Neural cell (in vitro differentiated cells): ENCODE measurements at regions not wholly inside any gene's neighbourhood (a gene's known extent, or its start where the extent isn't known, plus 50 kb on each side); places are given as distances from the start of the nearest gene placed in this dataset.

ENCODE experiments used
- H2AFZ ChIP-seq: fragments of 200-600, 300-800 bp; sonication (generic), shearing (Covaris generic); 2 replicates; pipeline ENCODE4 v1.6.0; 2014; ENCODE audit warnings: low read depth, mild to moderate bottlenecking, antibody characterized with exemption, low read length, moderate library complexity
- H3F3A ChIP-seq: fragments of 200-600 bp; shearing (Covaris generic); 2 replicates; pipeline ENCODE4 v1.6.1; 2016; ENCODE audit warnings: mild to moderate bottlenecking, moderate library complexity, mixed read lengths, antibody characterized with exemption, low read length; ENCODE audit not compliant: insufficient read depth, poor library complexity, severe bottlenecking
- H3K27ac ChIP-seq: fragments of 200-600, 300-800 bp; sonication (generic), shearing (Covaris generic); 2 replicates; pipeline ENCODE4 v1.5.1; 2014; ENCODE audit warnings: mild to moderate bottlenecking, low read length, moderate library complexity
- H3K27me3 ChIP-seq: fragments of 300-800, 200-600 bp; sonication (generic), shearing (Covaris generic); 2 replicates; pipeline ENCODE4 v1.6.0; 2014; ENCODE audit warnings: mild to moderate bottlenecking, low read depth, low read length, moderate library complexity; ENCODE audit not compliant: insufficient read depth
- H3K36me3 ChIP-seq: fragments of 300-800, 200-600 bp; sonication (generic), shearing (Covaris generic); 2 replicates; pipeline ENCODE4 v1.5.1; 2014; ENCODE audit warnings: mild to moderate bottlenecking, antibody characterized with exemption, low read length, moderate library complexity; ENCODE audit not compliant: insufficient read depth
- H3K4me2 ChIP-seq: fragments of 300-800, 200-600 bp; sonication (generic), shearing (Covaris generic); 2 replicates; pipeline ENCODE4 v1.6.0; 2014; ENCODE audit warnings: mild to moderate bottlenecking, low read length
- H3K4me3 ChIP-seq: fragments of 300-800, 200-600 bp; sonication (generic), shearing (Covaris generic); 2 replicates; pipeline ENCODE4 v1.5.1; 2014; ENCODE audit warnings: mild to moderate bottlenecking, low read length, moderate library complexity
- H3K79me2 ChIP-seq: fragments of 200-600 bp; shearing (Covaris generic); replicated peaks from 2 replicates; pipeline ENCODE4 v1.6.0; 2014; ENCODE audit warnings: mild to moderate bottlenecking, low read length, moderate library complexity; ENCODE audit not compliant: insufficient read depth
- H3K9ac ChIP-seq: fragments of 300-800, 200-600 bp; sonication (generic), shearing (Covaris generic); 2 replicates; pipeline ENCODE4 v1.6.1; 2016; ENCODE audit warnings: mild to moderate bottlenecking, low read length, mixed read lengths
- H3K9me2 ChIP-seq: fragments of 200-600 bp; shearing (Covaris generic); 2 replicates; pipeline ENCODE4 v1.6.1; 2016; ENCODE audit warnings: mild to moderate bottlenecking, low read length, mixed read lengths; ENCODE audit not compliant: insufficient read depth
- H3K9me3 ChIP-seq: fragments of 200-600, 300-800 bp; sonication (generic), shearing (Covaris generic); 2 replicates; pipeline ENCODE4 v1.6.1; 2016; ENCODE audit warnings: mild to moderate bottlenecking, mixed run types, low read length, moderate library complexity, mixed read lengths
- H4K20me1 ChIP-seq: fragments of 200-600 bp; shearing (Covaris generic); 2 replicates; pipeline ENCODE4 v1.6.1; 2016; ENCODE audit warnings: mild to moderate bottlenecking, mixed run types; ENCODE audit not compliant: insufficient read depth
- CTCF ChIP-seq: fragments of 450-650 bp; IDR thresholded peaks from 2 replicates; pipeline ENCODE4 v1.5.1; 2014; ENCODE audit warnings: antibody characterized with exemption, mild to moderate bottlenecking, moderate library complexity; ENCODE audit not compliant: poor library complexity, severe bottlenecking
- EP300 ChIP-seq: fragments of 450-650 bp; conservative IDR thresholded peaks from 2 replicates; pipeline ENCODE4 v1.6.1; 2014; ENCODE audit warnings: antibody characterized with exemption, mild to moderate bottlenecking, moderate library complexity; ENCODE audit not compliant: poor library complexity, severe bottlenecking
- EZH2 ChIP-seq: fragments of 200-600, 300-800 bp; shearing (Covaris generic), sonication (generic); IDR thresholded peaks from 2 replicates; pipeline ENCODE4 v1.6.1; 2014; ENCODE audit warnings: antibody characterized with exemption, low read length, borderline replicate concordance, mild to moderate bottlenecking; ENCODE audit not compliant: insufficient read depth, poor library complexity, severe bottlenecking
- MXI1 ChIP-seq: fragments of 450-650 bp; conservative IDR thresholded peaks from 2 replicates; pipeline ENCODE4 v1.6.1; 2014; ENCODE audit warnings: antibody characterized with exemption, mild to moderate bottlenecking; ENCODE audit not compliant: poor library complexity, severe bottlenecking
- POLR2AphosphoS5 ChIP-seq: IDR thresholded peaks from 2 replicates; pipeline ENCODE4 v1.6.1; 2012
- RAD21 ChIP-seq: fragments of 450-650 bp; conservative IDR thresholded peaks from 2 replicates; pipeline ENCODE4 v1.6.1; 2014; ENCODE audit warnings: antibody characterized with exemption, mild to moderate bottlenecking, moderate library complexity
- REST ChIP-seq: IDR thresholded peaks from 2 replicates; pipeline ENCODE4 v1.6.1; 2012; ENCODE audit warnings: borderline replicate concordance
- SMC3 ChIP-seq: fragments of 450-650 bp; conservative IDR thresholded peaks from 2 replicates; pipeline ENCODE4 v1.6.1; 2014; ENCODE audit warnings: antibody characterized with exemption, mild to moderate bottlenecking, moderate library complexity; ENCODE audit not compliant: poor library complexity
- TAF1 ChIP-seq: IDR thresholded peaks from 2 replicates; pipeline ENCODE4 v1.6.1; 2012; ENCODE audit warnings: low read depth

- no peak overlapping the region for H3K27ac ChIP-seq
- H3K4me3 ChIP-seq: no peak overlapping the region
- H3K4me2 ChIP-seq: no peak overlapping the region
- H3K9me2 ChIP-seq: no peaks in the 10 kb centered on the region
- H3K9ac ChIP-seq: no peak overlapping the region
- no peaks in the 10 kb centered on the region for H4K20me1 ChIP-seq
- no peaks in the 10 kb centered on the region for H3K9me3 ChIP-seq
- TF ChIP-seq CTCF (no peak), EP300 (no peak), EZH2 (no peak), SMC3 (no peak), TAF1 (no peak), RAD21 (no peak), REST (no peak), MXI1 (no peak), POLR2AphosphoS5 (no peak)
- no peaks in the 10 kb centered on the region for H3K27me3 ChIP-seq
- H3F3A ChIP-seq: no peaks in the 10 kb centered on the region
- no peak overlapping the region for H2AFZ ChIP-seq
- no peaks in the 10 kb centered on the region for H3K79me2 ChIP-seq
- H3K36me3 ChIP-seq: no peaks in the 10 kb centered on the region
Observed at GRCh38 chr13:109403012-109403421, 383.4 kb downstream of the IRS2 start.

GRCh38 chr13:109401891-109402290 lies 384.5 kb downstream of the IRS2 start:
- no peaks in the 10 kb centered on the region for H3K9me2 ChIP-seq
- H3K9me3 ChIP-seq: no peaks in the 10 kb centered on the region
- H3K27ac ChIP-seq: no peak overlapping the region
- no peak overlapping the region for H3K4me3 ChIP-seq
- H3K27me3 ChIP-seq: no peaks in the 10 kb centered on the region
- no peak overlapping the region for H3K9ac ChIP-seq
- H3K4me2 ChIP-seq: no peak overlapping the region
- TF ChIP-seq POLR2AphosphoS5 (no peak), REST (no peak), RAD21 (no peak), MXI1 (no peak), SMC3 (no peak), TAF1 (no peak)
- no peaks in the 10 kb centered on the region for H3K36me3 ChIP-seq
- no peaks in the 10 kb centered on the region for H3F3A ChIP-seq
- H2AFZ ChIP-seq: no peak overlapping the region
- H3K79me2 ChIP-seq: no peaks in the 10 kb centered on the region
- H4K20me1 ChIP-seq: no peaks in the 10 kb centered on the region
